ENCODE measurements at regions not wholly inside any gene's neighbourhood (a gene's known extent, or its start where the extent isn't known, plus 50 kb on each side); places are given as distances from the start of the nearest gene placed in this dataset.

DNA sequence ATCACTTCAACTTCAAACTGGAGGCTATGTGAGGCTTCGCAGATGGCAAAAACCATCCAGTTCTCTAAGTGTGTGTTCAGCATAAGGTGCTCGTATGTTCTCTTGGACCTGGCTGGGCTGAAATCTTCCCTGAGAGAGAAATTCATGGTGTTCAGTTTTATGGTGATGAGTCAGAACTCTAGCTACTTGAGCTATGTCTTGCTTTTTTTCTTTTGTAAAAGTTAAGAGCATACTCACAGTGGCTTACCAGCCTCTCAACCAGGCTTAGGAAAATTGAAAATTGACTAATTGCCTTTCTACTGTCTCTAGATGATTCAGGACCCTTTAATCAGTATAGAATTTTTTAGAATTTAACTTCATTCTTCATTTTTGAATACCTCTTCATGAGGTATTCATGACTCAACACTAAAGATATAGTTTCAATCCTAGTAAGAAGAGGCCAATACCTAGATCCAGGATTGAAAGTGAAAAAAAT, 617.5 kb downstream of the TBL1XR1 start:
- DNase-seq, result no peak
- in situ Hi-C loops (cut with HindIII; ENCODE audit: low pct_ligation_motif_present, low sequenced_read_pairs), result no loop called here
- no peaks in the 10 kb centered on the region for H3K27me3 ChIP-seq (replicated peaks)
- no peak overlapping the region for H3K4me3 ChIP-seq (ENCODE audit: low read depth, low read length)
- H3K36me3 ChIP-seq (replicated peaks), result no peaks in the 10 kb centered on the region
- no peak for TF ChIP-seq CTCF (IDR thresholded peaks at IDR 0.05; ENCODE audit: low read depth, low read length, missing control alignments)
- no peak overlapping the region for H3K27ac ChIP-seq

- no peaks in the 10 kb centered on the region for H3K36me3 ChIP-seq (replicated peaks)
- in situ Hi-C loops (cut with HindIII; ENCODE audit: low pct_ligation_motif_present, low sequenced_read_pairs), result no loop called here
- no peaks in the 10 kb centered on the region for H3K27me3 ChIP-seq (replicated peaks)
- no peak overlapping the region for H3K4me3 ChIP-seq (ENCODE audit: low read depth, low read length)
- no peak overlapping the region for H3K27ac ChIP-seq
- DNase-seq, result no peak
- no peak for TF ChIP-seq CTCF (IDR thresholded peaks at IDR 0.05; ENCODE audit: low read depth, low read length, missing control alignments)
Measured at GRCh38 chr3:176578316-176578715, 619.0 kb downstream of the TBL1XR1 start.

GRCh38 chr3:176577447-176577846, 619.8 kb downstream of the TBL1XR1 start:
- in situ Hi-C loops (cut with HindIII; ENCODE audit: low pct_ligation_motif_present, low sequenced_read_pairs), result no loop called here
- no peaks in the 10 kb centered on the region for H3K27me3 ChIP-seq (replicated peaks)
- H3K27ac ChIP-seq, result no peak overlapping the region
- no peak overlapping the region for H3K4me3 ChIP-seq (ENCODE audit: low read depth, low read length)
- DNase-seq, result no peak
- no peak for TF ChIP-seq CTCF (IDR thresholded peaks at IDR 0.05; ENCODE audit: low read depth, low read length, missing control alignments)
- no peaks in the 10 kb centered on the region for H3K36me3 ChIP-seq (replicated peaks)

- DNase-seq, result no peak
- TF ChIP-seq CTCF (IDR thresholded peaks at IDR 0.05; ENCODE audit: low read depth, low read length, missing control alignments), result no peak
- Histone ChIP-seq H3K36me3 (replicated peaks) (no peaks in the 10 kb centered on the region), H3K4me3 (ENCODE audit: low read depth, low read length) (no peak overlapping the region), H3K27ac (no peak overlapping the region), H3K27me3 (replicated peaks) (no peaks in the 10 kb centered on the region)
- in situ Hi-C loops (cut with HindIII; ENCODE audit: low pct_ligation_motif_present, low sequenced_read_pairs), result no loop called here
Measured at GRCh38 chr3:176574786-176575185, 622.5 kb downstream of the TBL1XR1 start.

DNA sequence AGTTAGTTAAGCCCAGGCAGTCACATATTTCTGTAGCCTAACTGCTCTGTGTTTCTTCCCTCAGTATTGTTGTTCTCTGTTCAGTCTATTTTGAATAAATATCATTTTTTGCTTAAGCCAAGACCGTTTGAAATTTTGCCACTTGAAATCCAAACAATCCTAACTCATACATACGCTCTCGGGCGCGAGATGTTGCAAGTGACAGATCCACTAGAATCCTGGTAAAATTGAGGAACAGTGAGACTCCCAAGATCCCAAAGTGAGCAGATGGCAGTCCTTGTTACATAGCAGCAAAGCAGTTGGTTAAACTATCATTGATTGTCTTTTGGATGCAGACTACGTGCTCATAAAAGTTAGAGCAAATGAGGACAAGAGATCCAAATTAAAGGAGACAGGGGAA, 625.4 kb downstream of the TBL1XR1 start:
- in situ Hi-C loops (cut with HindIII; ENCODE audit: low pct_ligation_motif_present, low sequenced_read_pairs), result no loop called here
- no peak overlapping the region for H3K27ac ChIP-seq
- TF ChIP-seq CTCF (IDR thresholded peaks at IDR 0.05; ENCODE audit: low read depth, low read length, missing control alignments), result no peak
- DNase-seq, result no peak
- no peaks in the 10 kb centered on the region for H3K27me3 ChIP-seq (replicated peaks)
- no peak overlapping the region for H3K4me3 ChIP-seq (ENCODE audit: low read depth, low read length)
- no peaks in the 10 kb centered on the region for H3K36me3 ChIP-seq (replicated peaks)

DNA sequence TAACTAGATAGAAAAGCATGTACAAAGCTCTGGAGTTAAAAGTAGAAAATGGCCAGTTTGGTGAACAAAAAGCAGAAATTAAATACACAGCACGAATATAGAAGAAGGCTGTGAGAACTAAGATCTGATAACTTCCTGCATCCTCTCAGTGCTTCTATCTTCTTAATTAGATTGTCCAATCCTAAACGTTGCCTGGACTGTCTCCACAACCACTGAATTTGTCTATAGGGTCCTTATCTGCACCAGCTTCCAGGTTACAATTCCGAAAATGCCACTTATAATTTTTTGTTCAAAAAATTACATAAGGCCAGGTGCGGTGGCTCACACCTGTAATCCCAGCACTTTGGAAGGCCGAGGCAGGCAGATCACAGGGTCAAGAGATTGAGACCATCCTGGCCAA, 626.3 kb downstream of the TBL1XR1 start:
- no peaks in the 10 kb centered on the region for H3K27me3 ChIP-seq (replicated peaks)
- no peak overlapping the region for H3K27ac ChIP-seq
- TF ChIP-seq CTCF (IDR thresholded peaks at IDR 0.05; ENCODE audit: low read depth, low read length, missing control alignments), result no peak
- in situ Hi-C loops (cut with HindIII; ENCODE audit: low pct_ligation_motif_present, low sequenced_read_pairs), result no loop called here
- no peak overlapping the region for H3K4me3 ChIP-seq (ENCODE audit: low read depth, low read length)
- DNase-seq, result no peak
- no peaks in the 10 kb centered on the region for H3K36me3 ChIP-seq (replicated peaks)
